ENCODE measurements at regions not wholly inside any gene's neighbourhood (a gene's known extent, or its start where the extent isn't known, plus 50 kb on each side); places are given as distances from the start of the nearest gene placed in this dataset.
A peak's percentile ranks its signal among the peaks of the same experiment; 100 is the strongest.

DNA sequence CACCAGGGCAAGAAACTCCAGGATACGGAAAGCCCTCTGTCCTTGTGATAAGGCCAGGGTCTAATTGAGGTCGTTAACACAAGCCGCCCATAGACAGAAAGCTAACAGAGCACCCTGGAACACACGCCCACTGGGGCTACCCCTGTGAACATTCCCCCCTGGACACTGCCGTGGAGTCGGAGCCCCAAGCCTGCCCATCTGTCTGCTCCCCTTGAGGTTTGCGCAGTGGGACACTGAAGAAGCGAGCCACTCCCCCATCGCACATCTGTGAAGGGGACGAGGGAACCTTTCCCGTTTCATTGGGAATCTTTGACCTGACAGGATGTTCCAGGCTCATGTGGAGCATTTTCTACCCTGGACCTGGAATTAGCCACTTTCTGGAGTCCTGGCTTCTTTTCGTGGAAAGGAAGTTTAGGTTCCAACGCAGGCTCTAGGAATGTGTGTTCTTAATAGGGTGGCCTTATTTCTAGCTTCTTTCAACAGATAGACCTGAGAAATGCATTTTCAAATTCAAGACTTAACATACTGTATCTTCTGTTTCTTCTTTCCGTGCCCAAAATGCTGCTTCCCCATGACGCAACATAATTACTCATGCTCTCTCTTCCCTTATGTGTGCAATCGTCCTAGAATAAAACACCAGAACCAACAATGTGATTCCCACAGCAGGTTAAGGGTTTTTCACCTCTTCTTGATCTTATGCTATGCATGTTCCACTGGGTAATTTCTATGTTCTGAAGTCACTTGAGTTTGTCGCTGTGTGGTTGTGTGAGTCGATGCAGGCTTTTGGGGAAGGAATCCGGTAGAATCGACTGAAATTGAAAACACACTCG, 161.1 kb downstream of the ERMARD start:
- DNase-seq (ENCODE audit: low read depth, low spot score), result no peak

DNA sequence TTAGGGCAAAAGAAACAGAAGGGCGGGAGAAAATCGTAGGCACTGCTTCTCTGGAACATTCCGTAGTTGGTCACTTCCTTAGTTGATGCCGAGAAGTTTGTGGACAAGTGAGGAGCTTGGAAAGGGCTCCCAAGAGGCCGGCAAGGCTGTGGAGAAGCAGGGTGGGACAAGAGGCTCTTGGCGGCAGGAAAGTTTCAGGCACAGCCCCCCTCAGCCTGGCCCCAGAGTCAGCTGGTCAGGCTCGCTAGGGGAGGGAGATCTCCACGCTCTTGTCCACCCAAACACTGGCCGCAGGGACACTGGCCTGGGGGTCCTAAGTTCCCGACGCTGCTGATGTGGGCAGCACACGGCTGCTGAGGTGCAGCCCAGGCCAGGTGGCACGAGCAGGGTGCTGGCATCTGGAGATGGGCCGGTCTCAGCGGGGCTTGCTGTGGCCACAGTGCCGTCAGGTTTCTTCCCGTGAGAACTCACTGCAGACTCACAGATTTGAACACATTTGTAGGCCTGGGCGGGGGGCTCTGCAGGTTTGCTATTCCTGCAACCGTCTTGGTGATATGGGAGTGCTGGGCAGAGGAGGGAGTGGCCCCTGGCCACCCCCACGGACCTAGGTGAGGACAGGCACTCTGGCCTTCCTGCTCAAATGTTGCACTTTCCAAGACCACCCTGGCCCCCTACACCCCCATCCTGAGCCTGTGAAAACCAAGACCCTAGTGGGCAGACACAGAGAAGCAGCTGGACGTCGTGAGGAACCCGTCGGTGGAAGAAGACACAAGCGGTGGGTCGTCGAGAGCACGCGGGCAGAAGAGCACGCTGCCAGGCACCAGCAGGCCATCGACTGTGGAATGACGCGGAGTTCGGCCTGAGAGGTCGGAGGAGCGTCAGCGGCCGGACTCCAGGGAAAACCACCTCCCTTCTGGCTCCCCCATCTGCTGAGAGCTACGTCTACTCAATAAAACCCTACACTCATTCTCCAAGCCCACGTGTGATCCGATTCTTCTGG, 160.1 kb downstream of the ERMARD start:
- no peak for DNase-seq (ENCODE audit: low read depth, low spot score)

DNA sequence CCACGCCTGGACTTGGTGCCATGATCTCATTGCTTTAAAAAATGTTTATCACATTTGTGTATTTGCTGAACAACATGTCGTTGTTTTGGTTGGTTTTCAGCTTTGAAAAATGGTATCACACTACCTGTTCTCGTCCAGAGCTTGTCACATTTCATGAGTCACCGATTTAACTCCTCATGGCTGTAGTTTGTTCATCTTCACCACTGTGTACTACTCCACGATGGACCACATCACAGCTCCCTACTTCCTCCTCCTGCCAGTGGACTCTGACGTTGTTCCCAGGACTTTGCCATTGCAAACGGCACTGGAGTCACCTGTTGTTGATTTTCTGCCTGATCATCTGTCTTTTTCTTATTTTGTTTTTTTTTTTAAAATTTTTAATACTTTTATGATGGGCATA, 157.7 kb downstream of the ERMARD start:
- DNase-seq (ENCODE audit: low read depth, low spot score), result no peak

DNA sequence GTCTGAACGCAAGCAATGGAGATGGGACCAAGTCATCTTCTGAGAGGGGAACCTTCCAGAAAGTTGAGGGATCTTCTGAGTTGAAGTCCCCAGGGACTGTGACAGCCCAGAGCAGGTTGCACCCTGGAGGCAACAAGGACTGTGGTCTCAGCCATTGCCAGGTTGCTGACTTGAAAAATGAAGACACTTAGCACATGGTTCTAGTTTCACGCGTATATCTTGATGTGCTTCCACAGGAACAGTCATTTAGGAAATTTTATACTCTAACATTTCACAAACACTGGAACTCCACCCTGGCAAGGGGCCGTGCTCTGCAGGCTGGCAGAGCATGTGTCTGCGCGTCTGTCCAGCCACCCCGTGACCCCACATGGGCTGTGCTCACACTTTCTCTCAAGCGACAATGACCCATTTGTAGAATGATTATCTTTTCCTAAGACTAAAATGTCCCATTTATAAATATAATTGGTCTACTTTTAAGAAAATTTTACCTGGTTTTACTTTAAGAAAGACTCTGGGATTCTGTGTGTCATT, 157.0 kb downstream of the ERMARD start:
- DNase-seq (ENCODE audit: low read depth, low spot score), result no peak

DNA sequence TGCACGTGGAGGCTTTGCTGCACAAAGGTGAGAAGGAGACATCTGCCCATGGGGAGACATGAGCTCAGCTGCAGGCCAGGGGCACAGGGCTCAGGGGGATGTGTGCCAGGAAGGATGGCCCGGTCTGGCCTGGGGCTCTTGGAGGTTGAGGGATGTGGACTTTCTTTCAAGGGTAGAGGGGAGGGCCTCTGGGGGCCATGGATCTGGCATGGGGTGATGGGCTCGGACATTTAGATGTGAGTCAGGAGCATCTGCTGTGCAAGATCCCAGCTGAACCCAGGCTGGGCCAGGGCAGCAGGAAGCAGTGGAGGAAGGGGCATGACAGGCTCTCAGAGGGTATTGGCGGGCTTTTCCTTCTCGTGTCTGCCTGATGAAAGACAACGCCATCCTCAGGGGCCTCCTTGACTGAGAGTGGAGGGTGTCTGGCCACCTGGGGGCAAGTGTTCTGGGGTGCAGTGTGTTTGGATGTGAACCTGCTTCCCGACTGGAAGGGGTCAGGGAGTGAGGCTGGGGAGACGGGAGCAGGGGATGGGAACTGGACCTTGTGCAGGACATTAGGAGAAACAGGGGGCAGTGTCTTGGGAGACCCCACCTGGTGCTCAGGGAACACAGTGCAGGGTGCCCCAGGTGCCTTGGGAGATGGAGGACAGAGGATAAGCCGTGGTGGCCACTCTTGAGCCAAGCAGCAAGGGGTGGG, 156.1 kb downstream of the ERMARD start:
- DNase-seq (ENCODE audit: low read depth, low spot score), result no peak

DNA sequence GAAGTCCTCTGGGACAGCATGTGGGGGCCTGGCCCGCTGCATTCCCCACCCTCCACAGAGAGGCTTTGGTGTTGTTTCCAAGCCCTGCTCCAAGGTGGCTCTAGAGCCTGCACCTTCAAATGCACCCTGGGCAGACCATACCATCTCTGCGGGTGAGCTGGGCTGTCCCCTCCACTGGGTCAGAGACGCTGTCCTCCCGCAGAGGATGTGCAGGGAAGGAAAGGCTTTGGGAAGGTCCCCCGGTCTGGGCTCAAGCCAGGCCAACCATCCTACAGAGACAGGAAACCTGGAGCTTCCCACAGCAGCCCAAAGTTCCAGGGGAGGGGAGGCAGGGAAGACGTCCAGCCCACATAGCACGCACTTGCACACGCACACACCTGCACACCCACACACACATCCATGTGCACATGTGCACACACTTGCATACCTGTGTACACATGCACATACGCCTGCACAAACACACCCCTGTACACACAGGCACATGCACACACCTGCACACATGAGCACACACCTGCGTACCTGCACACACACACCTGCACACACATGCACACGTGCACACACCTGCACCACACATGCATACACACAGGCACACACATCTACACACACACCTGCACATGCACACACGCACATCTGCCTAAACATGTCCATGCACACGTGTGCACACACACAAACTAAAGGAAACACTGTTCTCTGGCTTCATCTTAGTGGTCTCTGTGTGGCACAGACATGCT, 155.4 kb downstream of the ERMARD start:
- DNase-seq (ENCODE audit: low read depth, low spot score), result no peak

DNA sequence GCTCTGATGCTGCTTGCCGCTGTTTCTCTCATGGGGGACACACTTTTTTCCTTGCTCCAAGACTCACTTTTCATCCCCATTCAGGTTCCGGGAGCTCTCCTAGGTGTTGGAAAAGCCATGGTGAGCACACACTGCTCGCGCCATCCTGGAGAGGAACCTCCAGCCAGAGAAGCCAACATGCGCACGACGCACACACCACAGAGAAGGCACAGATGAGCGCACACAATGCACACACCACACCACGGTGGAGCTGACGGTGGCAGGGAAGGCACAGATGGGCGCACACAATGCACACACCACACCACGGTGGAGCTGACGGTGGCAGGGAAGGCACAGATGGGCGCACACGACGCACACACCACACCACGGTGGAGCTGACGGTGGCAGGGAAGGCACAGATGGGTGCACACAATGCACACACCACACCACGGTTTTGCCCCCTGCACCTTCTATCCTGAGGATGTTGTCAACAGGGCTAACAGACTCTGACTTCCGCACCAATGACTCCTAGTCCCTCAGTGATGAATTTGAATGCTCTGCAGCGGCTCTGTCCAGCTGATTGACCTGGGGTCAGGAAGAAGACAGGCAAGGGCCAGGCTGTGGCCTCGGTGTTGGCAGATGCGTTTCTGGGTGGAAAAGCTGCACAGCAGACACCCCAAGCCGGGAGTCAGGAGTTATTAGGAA, 154.7 kb downstream of the ERMARD start:
- DNase-seq (ENCODE audit: low read depth, low spot score), result no peak

DNA sequence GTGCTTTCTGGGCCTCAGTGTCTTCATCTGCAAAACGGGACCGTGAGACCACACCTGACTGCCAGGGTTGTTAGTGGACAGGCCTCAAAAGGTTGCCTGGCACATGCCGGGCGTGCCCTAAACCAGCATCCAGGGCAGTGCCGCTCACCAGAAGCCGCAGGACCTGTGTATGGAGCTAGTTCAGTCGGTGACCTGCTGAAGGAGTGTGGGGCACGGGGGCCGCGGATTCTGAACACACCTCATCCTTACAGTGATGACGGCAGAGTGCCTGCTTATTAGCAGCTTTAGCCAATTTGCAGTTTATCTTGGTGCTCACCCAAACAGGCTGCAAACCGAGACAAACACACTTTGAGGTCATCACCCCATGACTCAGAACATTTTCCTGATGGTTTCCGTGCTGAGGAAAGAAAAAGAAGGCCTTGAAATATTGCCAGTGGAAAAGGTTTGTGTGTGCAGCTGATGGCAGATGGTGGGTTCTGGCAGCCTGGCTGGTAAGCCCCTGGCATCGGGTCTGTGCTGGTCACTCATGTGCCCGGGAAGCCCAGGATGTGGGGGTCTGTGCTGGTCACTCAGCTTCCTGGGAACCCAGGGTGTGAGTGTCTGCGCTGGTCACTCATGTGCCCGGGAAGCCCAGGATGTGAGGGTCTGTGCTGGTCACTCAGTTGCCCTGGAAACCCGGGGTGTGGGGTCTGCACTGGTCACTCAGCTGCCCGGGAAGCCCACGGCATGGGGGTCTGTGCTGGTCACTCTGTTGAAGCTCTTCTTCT, 153.8 kb downstream of the ERMARD start:
- DNase-seq (ENCODE audit: low read depth, low spot score), result peak; percentile 93

DNA sequence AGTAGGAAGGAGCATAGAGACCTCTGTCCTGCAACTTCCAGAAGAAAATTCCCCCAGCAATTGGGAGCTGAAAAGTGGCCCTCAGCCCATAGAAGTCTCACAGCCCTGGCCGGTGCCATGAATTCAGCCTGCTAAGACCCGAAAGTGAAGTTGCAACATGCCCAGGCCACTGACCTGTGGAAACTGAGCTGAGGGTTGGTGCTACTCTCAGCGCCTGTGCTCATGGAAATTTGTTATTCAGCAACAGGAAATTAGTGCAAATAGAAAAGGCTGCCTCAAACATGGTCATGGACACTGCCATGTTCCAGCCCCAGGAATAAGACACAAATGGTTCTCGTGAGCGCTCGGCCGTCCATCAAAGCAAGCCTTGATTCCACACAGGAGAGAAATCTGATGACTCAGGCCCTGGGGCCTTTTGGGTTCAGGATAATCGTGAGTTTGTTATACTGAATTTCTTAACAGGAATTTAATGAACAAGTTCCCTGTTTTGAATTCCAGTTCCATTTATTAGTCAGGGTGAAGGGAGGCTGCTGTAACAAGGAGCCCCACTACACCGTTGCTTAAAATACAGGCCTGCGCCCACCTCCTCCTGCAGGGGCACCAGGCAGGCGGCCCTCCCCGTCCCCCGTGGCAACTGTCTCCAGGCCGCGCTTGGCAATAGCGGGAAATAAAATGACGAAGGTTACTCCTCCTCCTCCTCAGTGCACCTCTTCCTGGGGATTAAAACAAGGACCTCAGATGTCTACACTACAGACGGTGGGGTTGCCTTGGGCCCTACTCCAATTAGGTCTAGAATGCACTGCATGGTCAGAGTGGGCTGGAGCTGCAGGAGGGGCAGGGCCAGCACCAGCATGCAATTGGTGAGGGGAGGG, 152.9 kb downstream of the ERMARD start:
- DNase-seq (ENCODE audit: low read depth, low spot score), result no peak

DNA sequence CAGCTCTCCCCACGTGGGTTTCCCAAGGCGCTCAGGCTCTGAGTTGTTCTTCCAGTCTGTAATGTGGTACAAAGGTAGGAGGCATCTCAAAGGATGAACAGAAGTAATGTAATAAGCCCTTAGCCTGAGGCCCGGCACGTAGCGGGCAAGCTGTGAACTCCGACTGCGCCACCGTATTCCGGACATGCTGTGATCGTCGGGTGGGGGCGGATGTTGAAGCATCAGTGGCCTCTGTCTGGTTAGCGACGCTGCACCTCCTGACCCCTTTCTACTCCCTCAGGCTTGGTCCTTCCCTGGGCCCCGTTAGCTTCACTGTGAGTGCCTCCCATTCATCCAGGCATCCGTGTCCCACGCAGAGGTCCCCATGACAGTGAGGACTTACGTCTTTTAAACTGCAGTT, 151.7 kb downstream of the ERMARD start:
- no peak for DNase-seq (ENCODE audit: low read depth, low spot score)

DNA sequence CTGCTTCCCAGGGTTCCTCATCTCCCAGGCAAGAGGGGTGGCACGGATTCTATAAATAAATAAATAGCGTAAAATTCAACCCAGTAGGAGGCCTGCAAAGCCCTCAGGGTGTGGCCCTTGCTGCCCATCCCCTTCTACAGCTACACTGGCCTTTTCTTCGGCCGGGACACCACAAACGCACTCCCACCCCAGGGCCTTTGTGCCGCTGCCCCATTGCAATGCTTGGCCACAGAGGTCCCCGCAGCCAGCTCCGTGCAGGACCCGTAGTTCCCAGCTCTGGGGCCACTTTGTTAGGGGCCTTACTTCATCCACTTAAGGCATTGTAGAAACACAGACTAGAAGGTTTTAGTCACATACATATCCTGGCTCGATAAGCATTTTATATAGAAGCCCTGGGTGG, 151.2 kb downstream of the ERMARD start:
- no peak for DNase-seq (ENCODE audit: low read depth, low spot score)

DNA sequence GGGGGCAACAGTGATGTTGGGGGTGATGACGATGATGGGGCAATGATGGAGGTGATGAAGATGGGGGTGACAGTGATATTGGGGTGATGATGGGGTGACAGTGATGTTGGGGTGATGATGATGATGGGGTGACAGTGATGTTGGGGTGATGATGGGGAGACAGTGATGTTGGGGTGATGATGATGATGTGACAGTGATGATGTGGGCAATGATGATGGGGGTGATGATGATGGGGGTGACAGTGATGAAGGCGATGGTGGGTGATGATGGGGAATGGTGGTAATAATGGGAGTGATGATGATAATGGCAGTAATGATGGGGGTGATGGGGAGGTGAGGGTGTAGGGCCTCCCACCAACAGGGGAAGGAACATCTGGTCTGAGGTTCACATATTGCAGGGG, 150.6 kb downstream of the ERMARD start:
- no peak for DNase-seq (ENCODE audit: low read depth, low spot score)

DNA sequence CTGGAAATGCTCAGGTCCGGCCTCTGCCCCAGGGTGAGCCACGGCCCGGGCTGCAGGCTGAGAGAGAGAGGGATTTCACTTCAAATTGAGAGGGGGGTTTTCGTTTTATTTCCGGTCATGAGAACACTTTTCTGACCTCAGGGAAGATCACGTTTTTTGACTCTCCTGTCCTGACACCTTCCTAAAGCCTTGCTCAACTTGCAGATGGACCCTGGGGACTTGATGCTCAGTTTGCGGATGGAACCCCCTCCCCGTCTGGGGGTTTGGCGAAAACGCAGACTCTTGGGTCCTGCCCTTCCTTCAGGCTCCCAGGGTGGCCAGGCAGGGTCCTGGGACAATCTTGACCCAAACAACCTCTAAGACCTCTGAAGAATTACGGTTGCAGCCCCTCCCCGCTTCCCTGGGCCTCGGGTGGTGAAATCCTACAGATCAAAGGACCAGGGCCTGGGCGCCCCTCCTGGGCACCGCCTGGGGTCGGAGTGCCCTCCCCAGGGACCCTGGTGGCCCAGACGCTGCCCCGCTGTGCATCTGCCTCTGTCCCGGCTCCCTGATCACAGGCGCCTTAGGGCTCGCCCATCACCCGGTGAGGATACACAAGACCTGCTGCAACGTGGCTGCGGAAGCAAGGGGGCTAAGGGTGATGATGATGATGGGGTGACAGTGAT, 148.2 kb downstream of the ERMARD start:
- DNase-seq (ENCODE audit: low read depth, low spot score), result no peak

DNA sequence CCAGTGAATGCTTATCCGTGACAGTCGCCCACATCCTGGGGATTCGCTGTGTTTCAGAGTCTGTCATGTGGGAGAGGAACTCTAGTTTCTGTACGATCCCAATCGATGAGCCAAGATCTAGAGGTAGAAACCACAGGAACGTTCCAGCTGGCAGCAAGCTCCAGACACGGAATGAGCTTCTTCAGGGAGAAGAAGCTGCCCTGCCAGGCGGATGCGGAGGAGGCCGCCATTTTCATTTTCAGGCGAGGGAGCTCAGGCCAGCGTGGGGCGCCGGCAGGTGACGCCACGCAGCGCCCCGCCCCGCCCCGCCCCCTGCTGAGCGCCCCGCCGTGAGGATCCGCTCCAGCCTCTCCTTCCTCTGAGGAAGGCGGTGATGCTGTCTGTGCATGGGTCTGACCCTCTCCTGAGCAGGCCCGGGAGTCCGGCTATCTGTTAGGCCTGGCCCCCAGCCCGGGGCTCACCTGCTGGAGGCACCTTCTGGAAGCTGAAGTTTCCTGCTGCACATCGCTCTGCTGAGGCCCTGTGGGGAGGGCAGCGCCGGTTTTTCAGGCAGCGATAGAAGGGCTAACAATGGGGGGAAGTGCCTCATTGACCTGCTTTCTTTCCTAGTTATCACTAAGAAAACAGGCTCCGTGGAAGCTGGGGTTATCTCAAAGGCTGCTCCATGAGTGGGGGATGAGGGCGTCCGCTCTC, 147.5 kb downstream of the ERMARD start:
- DNase-seq (ENCODE audit: low read depth, low spot score), result peak; percentile 86

DNA sequence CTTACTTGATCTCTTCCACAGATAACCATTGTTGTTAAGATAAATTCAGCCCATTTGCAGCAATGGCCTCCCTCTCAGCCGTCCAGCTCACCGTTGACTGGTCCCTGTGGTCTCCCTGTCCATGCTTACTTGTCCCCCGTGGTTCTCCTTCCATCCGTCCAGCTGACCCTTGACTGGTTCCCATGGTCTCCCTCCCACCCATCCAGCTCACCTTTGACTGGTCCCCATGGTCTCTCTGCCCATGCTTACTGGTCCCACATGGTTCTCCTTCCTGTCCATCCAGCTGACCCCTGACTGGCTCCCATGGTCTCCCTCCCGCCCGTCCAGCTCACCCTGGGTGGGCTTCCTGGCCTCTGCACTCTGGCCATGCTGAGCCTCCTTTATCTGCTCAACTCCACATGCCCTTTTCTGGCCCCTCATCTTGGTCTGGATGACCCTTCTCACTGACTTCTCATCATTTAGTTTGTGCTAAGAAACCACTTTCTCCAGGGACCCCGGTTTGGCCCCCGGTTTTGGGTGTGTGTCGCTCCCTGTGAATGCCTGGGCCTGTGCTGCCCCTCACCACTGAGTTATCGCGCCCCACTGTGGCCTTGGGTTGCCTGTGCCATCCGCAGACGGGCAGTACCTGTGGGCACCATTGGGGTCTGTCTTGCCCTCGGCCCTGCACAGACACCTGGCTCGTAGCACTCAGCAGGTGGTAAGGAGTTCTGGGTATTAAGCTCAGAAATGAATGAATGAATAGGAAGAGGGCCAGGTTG, 146.4 kb downstream of the ERMARD start:
- DNase-seq (ENCODE audit: low read depth, low spot score), result no peak

DNA sequence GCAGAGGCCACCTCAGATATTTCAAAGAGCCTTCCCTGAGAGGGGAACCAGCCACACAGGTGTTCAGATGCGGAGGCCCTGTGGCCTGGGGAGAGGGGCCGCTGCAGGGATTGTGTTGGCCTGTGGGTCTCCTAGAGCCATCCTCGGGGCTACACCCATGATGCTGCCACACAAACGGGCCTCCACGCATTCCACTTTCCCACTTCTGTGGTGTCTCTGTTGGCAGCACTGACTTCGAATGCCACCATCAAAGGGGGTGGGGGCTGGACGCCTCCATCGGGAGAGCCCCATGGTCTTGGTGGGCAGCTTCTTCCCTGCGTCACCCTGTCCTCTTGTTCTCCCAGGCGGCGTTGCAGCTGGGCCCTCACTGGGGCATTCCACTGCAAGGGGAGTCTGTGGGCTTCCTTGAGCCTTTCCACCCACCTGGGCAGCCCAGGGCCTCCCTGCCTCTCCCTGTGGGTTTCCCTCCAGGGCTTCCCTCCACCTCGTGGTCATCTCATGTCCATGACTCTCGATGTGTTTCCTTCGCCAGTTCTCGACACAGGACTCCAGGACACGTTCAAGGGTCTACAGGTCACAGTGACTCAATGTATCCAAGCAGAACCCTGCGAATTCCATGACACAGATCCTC, 145.5 kb downstream of the ERMARD start:
- DNase-seq (ENCODE audit: low read depth, low spot score), result no peak
